IPS-20b (cell line): ENCODE measurements at regions not wholly inside any gene's neighbourhood (a gene's known extent, or its start where the extent isn't known, plus 50 kb on each side); places are given as distances from the start of the nearest gene placed in this dataset.

Source experiments
- H3K27ac ChIP-seq: one replicate; pipeline ENCODE4 v1.5.1; 2013; ENCODE audit warnings: low read length
- H3K27me3 ChIP-seq: 2 replicates; pipeline ENCODE4 v1.6.1; 2013; ENCODE audit warnings: mild to moderate bottlenecking, low read length, inconsistent platforms; ENCODE audit not compliant: insufficient read depth
- H3K36me3 ChIP-seq: 2 replicates; pipeline ENCODE4 v1.6.1; 2013; ENCODE audit warnings: low read depth, mild to moderate bottlenecking, inconsistent platforms, low read length, moderate library complexity; ENCODE audit not compliant: insufficient read depth
- H3K4me1 ChIP-seq: 2 replicates; pipeline ENCODE4 v1.6.1; 2013; ENCODE audit warnings: mild to moderate bottlenecking, control low read depth, inconsistent platforms, low read length, moderate library complexity; ENCODE audit not compliant: insufficient read depth
- H3K4me3 ChIP-seq: 2 replicates; pipeline ENCODE4 v1.5.1; 2013; ENCODE audit warnings: mild to moderate bottlenecking, low read length, inconsistent platforms
- H3K9ac ChIP-seq: 2 replicates; pipeline ENCODE4 v1.6.1; 2013; ENCODE audit warnings: low read depth, mild to moderate bottlenecking, inconsistent platforms, low read length, moderate library complexity
- H3K9me3 ChIP-seq: 2 replicates; pipeline ENCODE4 v1.6.1; 2013; ENCODE audit warnings: mild to moderate bottlenecking, low read depth, low read length, inconsistent platforms; ENCODE audit not compliant: insufficient read depth

- Histone ChIP-seq H3K9me3 (no peaks in the 10 kb centered on the region), H3K4me1 (no peaks in the 10 kb centered on the region), H3K4me3 (no peak overlapping the region), H3K27me3 (no peaks in the 10 kb centered on the region), H3K36me3 (peaks cover 43% of the 10 kb centered on the region), H3K9ac (no peak overlapping the region), H3K27ac (no peak overlapping the region)
Measured at GRCh38 chr22:25352294-25352680, 132.8 kb downstream of the CRYBB2 start.

- Histone ChIP-seq H3K9me3 (no peaks in the 10 kb centered on the region), H3K36me3 (peaks cover 45% of the 10 kb centered on the region)
Measured at GRCh38 chr22:25353516-25354445, 134.3 kb downstream of the CRYBB2 start.

GRCh38 chr22:25354456-25354855 lies 135.0 kb downstream of the CRYBB2 start:
- Histone ChIP-seq H3K36me3 (peaks cover 51% of the 10 kb centered on the region), H3K4me1 (no peaks in the 10 kb centered on the region), H3K9ac (no peak overlapping the region)

More at GRCh38 chr22:25353516-25354445, 134.3 kb downstream of the CRYBB2 start:
- no peaks in the 10 kb centered on the region for H3K4me1 ChIP-seq
- no peak overlapping the region for H3K9ac ChIP-seq
- H3K27me3 ChIP-seq: no peaks in the 10 kb centered on the region
- H3K27ac ChIP-seq: no peak overlapping the region
- H3K4me3 ChIP-seq: no peak overlapping the region

GRCh38 chr22:25357132-25357455 lies 137.7 kb downstream of the CRYBB2 start:
- Histone ChIP-seq H3K27ac (no peak overlapping the region), H3K27me3 (no peaks in the 10 kb centered on the region), H3K36me3 (peaks cover 41% of the 10 kb centered on the region), H3K9me3 (no peaks in the 10 kb centered on the region), H3K4me3 (no peak overlapping the region), H3K9ac (no peak overlapping the region), H3K4me1 (no peaks in the 10 kb centered on the region)

More at GRCh38 chr22:25354456-25354855, 135.0 kb downstream of the CRYBB2 start:
- H3K27ac ChIP-seq: no peak overlapping the region
- H3K27me3 ChIP-seq: no peaks in the 10 kb centered on the region
- no peaks in the 10 kb centered on the region for H3K9me3 ChIP-seq
- no peak overlapping the region for H3K4me3 ChIP-seq

GRCh38 chr22:25357606-25358420 lies 138.4 kb downstream of the CRYBB2 start:
- peaks cover 41% of the 10 kb centered on the region for H3K36me3 ChIP-seq
- no peaks in the 10 kb centered on the region for H3K27me3 ChIP-seq
- H3K27ac ChIP-seq: no peak overlapping the region
- H3K9me3 ChIP-seq: no peaks in the 10 kb centered on the region
- H3K4me1 ChIP-seq: no peaks in the 10 kb centered on the region
- no peak overlapping the region for H3K9ac ChIP-seq
- no peak overlapping the region for H3K4me3 ChIP-seq

- H3K9ac ChIP-seq: no peak overlapping the region
- no peaks in the 10 kb centered on the region for H3K4me1 ChIP-seq
- H3K9me3 ChIP-seq: no peaks in the 10 kb centered on the region
- no peak overlapping the region for H3K27ac ChIP-seq
- peaks cover 39% of the 10 kb centered on the region for H3K36me3 ChIP-seq
- no peaks in the 10 kb centered on the region for H3K27me3 ChIP-seq
- H3K4me3 ChIP-seq: no peak overlapping the region
Measured at GRCh38 chr22:25358421-25359170, 139.2 kb downstream of the CRYBB2 start.

GRCh38 chr22:25359601-25360261 lies 140.3 kb downstream of the CRYBB2 start:
- no peak overlapping the region for H3K9ac ChIP-seq
- no peaks in the 10 kb centered on the region for H3K9me3 ChIP-seq
- H3K27ac ChIP-seq: no peak overlapping the region
- H3K4me1 ChIP-seq: no peaks in the 10 kb centered on the region
- H3K4me3 ChIP-seq: no peak overlapping the region
- no peaks in the 10 kb centered on the region for H3K27me3 ChIP-seq
- peaks cover 29% of the 10 kb centered on the region; the same call in 1 of the 2 replicates for H3K36me3 ChIP-seq

- Histone ChIP-seq H3K9ac (no peak overlapping the region), H3K4me1 (no peaks in the 10 kb centered on the region), H3K27ac (no peak overlapping the region), H3K9me3 (no peaks in the 10 kb centered on the region), H3K27me3 (no peaks in the 10 kb centered on the region), H3K4me3 (no peak overlapping the region), H3K36me3 (peaks cover 27% of the 10 kb centered on the region; the same call in 1 of the 2 replicates)
Measured at GRCh38 chr22:25360411-25360810, 141.0 kb downstream of the CRYBB2 start.

GRCh38 chr22:25360891-25361645 lies 141.6 kb downstream of the CRYBB2 start:
- Histone ChIP-seq H3K36me3 (peaks cover 27% of the 10 kb centered on the region; the same call in 1 of the 2 replicates), H3K4me1 (no peaks in the 10 kb centered on the region), H3K9me3 (no peaks in the 10 kb centered on the region), H3K27me3 (no peaks in the 10 kb centered on the region), H3K4me3 (no peak overlapping the region), H3K9ac (no peak overlapping the region), H3K27ac (no peak overlapping the region)

GRCh38 chr22:25361899-25362214 lies 142.4 kb downstream of the CRYBB2 start:
- H3K4me3 ChIP-seq: no peak overlapping the region
- H3K9me3 ChIP-seq: no peaks in the 10 kb centered on the region
- peaks cover 23% of the 10 kb centered on the region; the same call in 1 of the 2 replicates for H3K36me3 ChIP-seq
- no peak overlapping the region for H3K27ac ChIP-seq
- H3K27me3 ChIP-seq: no peaks in the 10 kb centered on the region
- H3K9ac ChIP-seq: no peak overlapping the region
- H3K4me1 ChIP-seq: no peaks in the 10 kb centered on the region
